Fibroblast of skin of back (primary cell): ENCODE measurements at regions not wholly inside any gene's neighbourhood (a gene's known extent, or its start where the extent isn't known, plus 50 kb on each side); places are given as distances from the start of the nearest gene placed in this dataset.

ENCODE experiments used
- DNase-seq: peaks from one replicate; pipeline ENCODE4 v3.0.0-alpha.2; 2013

DNA sequence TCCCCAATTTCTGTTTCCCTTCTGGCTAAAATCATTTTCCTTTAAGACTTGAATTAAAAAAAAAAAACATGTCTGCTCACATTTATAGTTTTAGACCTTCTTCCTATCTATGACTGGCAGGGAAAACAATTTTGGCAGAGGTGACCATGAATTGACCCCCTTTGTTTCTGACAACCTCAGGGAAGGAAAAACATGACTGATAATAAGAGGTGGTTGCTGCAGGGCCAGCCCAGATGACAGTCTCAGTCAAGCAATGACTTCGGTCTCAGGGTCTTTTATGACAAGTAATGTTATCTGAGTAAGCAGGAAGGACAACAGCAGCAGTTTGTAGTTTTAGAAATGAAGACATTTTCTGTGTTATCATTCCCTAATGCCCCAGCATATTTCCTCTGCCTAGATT, 430.9 kb downstream of the LRIG3 start:
- DNase-seq: no peak

DNA sequence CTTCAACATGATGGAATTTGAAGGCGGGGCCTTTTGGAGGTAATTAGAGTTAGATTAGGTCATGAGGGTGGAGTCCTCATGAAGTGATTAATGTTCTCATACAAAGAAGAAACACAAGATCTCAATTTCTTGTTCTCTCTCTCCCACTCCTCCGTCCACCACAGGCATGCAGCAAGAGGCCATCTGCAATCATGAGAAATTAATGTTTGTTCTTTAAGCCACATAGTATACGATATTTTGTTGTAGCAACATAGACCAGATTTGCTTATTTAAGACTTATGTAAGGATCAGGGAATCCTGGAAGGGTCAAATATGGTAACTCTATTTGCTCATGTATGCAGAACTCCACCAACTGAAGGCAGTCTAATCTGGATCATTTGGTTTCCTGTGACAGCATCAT, 429.0 kb downstream of the LRIG3 start:
- DNase-seq: peak; percentile 63

DNA sequence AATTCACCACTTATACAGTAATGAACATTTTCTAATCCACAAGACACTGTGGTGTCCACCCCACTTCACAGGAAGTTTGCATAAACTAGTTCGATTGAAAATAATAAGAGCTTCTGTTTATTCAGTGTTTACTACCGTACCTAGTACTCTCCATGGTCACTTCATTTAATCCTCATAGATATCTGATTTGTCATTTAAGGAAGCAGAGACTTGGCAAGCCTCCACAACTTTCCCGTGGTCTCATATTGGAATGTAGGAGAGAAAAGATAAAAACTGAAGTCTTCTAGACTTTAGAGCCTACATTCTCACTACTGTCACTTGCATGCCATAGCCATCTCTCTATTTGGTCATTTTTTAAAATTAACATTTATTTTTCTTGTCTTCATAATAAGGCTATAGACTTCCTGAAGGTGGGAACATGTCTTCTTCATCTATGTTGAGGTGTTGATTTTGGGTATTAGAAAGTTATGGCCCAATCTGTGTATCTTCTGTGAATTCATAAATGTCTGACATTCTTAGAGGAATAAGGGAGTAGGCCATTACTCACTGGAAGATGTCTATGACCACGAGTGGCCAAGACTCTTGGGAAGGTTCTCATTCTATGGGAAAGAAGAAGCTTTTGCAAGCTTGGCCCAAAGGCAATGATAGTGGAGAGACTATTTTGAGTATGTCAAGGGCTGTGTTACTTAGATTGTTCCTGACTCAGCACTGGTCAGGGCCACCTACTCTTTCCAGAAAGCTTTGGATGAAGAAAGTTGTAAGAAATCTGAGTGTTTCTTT, 423.7 kb downstream of the LRIG3 start:
- DNase-seq: peak; percentile 78

DNA sequence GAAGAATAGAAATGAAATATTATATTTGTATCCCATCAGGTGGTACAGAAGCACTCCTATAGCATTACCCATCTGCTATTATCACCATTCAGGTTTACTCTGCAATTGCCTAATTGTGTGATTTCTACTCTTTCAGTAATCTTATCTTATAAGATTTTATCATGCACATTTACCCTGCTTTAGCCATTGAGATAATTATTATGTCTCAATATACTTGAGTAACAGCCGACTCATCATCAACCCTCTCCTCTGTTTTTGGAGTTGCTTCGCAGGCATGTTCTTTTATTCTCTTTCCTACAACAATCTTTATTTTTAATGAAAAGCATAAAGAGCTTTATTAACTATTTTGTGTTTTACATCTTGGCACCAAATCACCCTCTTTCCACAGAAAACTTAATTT, 419.9 kb downstream of the LRIG3 start:
- DNase-seq: no peak

DNA sequence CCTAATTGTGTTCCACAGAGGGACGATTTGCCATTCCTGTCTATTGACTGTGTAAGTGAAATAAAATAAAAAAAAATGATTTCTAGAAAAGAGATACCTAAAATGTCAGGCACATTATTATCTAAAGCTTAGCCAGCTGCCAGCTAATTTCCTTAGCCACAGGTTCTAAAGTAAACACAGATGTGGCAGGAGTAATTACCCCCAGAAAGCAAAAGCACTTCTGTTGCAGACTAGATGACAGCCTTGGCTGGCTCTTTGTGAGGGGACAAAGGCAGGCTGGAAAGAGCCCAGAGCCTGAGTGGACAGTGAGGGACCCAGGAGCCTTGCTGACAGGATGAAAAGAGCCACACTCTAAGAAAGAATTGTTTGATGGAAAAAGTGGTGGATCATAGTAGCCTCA, 418.1 kb downstream of the LRIG3 start:
- DNase-seq: peak; percentile 30

DNA sequence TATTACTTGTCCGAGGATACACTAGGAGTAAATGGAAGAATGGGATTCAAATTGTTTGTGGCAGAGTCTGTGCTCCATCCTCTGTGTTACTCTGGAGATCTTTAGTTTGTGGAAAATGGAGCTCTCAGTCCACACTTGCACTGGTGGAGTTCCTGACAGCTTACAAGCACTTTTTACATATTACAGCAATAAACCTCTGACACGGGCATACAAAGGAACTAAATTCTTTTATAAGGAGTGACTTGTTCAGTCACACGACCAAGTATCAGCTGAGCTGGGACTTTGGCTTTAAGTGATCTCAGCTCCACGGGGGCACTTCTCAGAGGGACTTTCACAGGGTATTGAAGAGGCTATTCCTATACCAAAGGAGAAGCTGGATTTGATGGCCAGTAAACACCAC, 417.5 kb downstream of the LRIG3 start:
- peak; percentile 26 for DNase-seq

DNA sequence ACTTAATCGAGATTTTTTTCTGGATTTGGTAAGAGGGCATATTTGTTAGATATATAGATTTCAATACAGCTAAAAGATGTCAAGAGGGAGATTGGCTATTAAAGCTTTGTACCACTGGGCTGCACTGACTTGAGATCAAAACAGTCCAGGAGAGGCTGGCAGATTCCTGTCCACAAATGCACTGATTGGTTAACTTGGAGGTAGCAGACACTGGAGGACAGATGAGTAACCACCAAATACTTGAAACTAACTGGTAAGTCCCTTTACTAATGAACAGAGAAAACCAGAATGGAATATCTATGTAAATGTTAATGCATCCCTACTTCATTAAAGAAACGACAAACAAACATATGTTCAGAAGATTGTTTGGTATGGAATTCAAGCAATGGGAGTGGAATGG, 416.6 kb downstream of the LRIG3 start:
- peak; percentile 23 for DNase-seq

DNA sequence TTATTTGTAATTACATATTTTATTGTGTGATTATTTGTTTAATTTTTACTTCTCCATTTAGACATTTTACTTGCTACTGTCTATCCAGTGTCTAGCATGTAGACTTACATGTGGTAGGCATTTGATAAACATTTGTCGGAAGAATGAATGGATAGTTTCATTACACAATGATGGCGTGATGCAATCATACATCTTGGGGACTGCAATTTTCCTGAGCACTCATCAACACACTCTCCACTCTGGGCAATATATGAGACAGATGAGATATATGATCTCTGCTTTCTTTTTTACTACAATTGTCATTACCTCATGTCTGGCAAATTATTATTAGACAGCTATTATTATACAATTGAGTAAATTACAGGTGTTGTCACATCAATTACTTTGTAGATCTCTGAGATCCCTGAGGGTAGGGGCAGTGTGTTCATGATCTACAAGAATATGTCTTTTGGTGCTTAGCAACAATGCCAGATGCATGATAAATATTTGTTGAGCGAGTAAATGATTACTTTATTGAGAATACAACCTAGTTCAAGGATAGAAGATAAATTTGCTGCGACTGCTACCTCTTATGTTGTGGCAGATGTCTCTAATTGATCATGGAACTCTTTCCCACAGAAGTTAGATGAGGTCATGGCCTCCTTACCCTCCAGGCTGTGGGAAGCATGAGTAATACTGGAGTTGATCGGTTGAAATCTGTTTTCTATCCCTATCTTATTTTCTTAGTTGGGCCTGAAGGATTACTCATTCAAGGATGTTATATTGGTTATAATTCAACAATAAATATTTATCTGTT, 416.0 kb downstream of the LRIG3 start:
- DNase-seq: peak; percentile 74

DNA sequence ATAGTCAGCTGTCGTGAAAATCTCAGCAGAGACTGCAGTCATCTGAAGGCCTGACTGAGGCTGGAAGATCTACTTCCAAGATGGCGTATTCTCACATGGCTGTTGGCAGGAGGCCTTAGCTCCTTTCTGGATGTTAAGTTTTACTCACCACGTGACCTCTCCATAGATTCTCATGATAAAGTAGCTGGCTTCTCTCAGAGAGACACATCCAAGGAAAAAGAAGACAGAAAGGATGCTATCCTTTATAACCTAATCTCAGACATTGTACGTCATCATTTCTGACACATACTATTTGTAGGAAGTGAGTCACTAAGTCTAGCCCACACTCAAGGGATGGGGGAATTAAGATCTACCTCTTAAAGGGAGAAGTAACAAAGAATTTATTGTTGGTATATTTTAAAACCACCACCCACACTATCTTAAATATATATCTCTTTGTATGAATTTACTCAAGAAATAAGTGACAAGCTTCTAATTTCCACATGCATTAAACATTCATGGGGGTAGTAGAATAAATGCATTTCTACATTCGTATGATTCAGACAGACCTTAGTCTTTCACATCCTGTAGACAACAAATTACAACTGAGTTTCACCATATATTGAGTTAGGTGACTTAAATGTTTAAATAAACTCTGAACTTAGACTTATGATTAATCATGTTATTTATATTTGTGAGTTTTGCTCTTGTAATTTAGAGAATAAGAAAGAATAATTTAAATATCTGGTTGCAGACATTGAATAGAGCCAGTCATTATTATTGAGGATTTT, 411.0 kb downstream of the LRIG3 start:
- peak; percentile 83 for DNase-seq

DNA sequence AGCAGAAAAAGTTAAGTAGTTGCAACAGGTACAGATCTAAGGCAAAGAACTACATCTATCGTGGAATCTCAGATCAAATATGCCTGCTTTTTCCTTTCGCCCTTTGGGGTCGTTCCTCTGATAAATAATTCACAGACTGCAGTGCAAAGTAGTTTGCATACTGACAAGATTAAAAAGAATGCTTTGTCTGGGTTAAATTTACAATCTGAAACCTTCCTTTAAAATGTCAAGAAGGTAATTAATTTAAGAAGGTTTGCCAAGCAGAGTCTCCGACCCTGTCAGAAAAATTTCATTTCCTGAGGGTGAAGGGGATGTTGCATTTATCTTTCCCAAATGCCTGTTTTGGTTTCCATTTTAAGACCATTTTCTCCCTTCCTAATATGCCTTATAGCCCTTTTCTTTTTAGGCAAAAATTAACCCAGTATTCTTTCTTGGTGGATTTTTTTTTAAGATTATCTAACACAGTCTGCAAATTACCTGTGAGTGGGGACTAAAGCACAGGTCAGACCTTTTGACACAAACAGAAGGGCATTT, 406.9 kb downstream of the LRIG3 start:
- no peak for DNase-seq

DNA sequence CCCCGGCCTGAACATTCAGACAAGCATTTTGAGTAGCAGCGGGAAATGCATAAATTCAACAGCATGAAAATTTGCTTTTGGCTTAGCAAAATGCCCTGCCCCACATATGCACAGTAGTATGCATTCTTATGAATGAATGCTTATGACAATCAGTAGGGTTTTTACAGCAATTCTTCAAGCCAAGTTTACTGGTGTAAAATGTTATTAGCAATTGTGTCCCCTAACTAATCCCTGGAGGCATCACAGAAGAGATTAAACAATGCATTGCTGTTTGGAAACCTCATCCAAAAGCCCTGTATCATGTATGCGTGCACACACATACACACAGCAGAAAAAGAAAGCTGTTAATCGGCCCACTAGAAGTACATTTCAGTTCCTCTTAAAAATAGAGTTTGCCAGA, 406.5 kb downstream of the LRIG3 start:
- no peak for DNase-seq

DNA sequence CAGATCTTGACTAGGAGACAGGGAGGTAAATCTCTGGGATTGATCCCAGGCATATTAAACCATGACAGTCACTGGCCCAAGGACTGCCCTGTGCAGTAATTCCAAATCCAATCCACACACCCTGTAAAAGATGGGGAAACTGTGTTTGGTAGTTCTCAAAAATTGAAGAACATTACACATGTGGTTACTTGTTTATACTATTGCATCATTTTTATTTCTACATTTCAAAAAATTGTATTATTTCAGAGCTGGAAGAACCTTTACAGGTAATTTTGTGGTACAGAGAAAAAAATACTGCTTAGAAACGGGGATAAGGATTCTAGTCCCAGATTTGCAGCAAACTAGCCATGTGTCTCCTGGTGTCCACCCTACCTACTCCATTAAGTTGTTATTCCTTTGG, 400.5 kb downstream of the LRIG3 start:
- DNase-seq: no peak

DNA sequence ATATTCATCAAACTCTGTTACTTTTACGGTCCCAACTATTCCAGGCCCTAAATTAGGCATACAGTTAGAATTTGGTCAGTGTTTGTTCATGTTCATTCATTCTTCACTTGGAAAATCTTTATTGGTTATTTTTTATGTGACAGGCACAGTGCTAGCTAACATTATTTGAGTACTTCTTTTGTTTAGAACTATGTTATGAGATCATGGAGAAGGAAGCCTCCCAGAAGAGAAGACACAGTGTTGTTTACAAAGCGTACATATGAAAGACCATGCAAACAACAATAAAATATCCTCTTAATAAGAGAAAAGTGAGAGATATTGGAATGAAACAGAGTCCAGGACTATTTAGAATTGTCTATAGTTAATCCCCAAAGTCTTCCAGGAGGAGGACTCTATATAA, 399.2 kb downstream of the LRIG3 start:
- DNase-seq: no peak

DNA sequence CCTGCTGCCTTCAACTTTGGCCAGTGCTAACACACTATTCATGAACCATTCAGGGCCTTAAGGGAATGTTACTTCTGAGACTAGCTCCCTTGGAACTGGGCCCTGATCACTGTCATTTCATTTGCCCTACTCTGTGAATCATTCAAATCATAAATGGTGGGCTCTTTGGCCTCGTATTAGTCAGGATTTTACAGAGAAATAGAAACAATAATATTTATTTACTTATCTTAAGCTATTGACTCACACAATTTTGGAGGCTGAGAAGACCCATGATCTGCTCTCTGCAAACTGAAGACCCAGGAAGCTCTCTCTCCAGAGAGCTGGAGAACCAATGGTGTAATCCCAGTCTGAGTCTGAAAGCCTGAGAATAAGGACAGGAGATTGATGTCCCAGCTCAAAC, 398.5 kb downstream of the LRIG3 start:
- DNase-seq: peak; percentile 40

DNA sequence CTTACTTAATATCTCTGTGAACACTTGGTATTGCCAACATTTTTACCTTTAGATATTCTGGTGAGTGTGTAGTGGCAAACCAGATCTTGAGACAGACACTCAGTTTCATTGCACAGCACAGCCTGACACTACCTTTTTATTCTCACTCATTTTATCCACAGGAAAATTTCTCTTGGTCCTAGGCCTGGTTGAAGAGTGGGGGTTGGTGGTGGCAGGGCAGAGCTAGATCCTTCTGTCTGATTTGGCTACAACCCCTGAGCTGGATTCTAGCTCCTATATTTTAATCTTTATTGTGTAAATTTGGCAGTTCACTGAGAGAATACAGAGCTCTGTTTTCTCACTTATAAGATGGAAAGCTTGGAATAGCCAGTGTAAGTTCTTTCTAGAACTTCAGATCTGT, 396.9 kb downstream of the LRIG3 start:
- no peak for DNase-seq

DNA sequence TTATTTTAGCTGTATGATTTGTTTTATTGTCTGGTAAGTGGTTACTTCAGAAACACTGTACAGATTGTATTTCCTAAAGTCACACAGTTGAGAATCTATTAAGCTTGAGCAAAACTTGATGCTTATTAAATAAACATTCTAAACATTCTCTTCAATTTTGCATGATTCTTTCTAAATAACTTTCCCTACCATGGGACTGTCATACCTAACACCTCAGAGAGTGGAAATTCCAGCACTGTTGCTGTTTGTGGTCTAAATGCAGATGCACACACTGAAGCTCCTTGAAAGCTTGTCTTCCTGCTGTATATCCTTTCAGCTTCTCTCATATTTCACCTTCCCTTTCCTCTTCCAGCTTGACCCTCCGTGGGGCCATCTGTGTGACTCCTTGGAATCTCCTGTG, 392.0 kb downstream of the LRIG3 start:
- peak; percentile 81 for DNase-seq

DNA sequence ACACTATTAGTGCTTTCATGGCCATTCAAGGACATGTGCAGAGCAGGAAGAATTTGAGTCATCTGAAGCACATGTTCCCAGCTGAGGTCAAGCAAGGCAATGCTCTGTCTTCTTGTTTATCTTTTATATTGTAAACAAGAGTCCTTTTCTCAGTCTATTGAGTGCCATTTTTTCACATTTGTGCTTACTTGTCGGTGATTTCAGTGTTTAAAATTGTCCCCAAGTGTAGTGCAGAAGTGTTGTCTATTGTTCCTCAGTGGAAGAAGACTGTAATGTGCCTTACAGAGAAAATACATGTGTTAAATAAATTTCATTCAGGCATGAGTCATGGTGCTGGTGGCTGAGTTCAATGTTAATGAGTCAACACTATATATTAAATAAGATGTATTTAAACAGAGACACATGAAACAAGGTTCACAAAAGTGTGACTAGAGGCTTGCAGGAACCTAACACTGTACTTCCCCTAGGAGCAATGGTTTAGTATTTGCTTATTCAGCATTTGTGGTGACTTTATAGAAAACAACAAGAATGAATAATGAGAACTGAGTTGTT, 391.1 kb downstream of the LRIG3 start:
- peak; percentile 85 for DNase-seq

DNA sequence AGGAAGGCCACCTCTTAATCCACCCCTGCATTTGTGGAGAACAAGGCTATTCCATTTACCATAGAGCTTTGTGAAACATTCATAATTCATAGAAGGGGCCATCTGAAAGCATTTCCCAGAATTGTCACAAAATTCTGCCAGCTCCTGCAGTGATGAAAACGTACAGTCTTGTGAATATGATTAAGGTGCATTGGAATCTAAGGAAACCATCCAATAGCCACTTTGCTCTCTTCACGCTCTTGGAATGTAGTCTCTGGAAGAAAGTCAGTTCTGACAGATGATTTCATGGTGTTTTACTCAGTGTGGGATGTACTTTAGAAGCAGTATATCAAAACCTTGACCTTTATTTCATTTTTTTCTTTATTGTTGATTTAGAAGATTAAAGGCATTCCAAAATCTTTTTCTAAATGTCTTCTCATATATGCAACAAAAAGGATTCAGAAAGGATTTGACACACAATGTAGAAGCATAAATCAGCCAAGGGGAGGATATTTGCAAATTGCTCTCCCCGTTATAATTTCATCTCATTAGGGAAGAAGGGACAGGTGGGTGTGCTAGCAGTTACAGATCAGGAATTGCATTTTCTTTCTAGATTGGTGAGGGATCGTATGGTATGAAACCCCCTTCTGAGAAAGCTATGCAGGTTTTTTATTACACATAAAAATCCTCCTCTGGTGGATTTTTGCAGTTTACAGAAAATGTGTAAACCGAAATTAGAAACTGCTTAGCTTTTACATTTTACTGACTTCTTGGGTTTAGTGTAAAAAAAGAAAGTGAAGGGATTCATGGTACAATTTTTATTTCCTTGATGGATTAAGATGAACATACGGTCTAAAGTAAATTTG, 390.2 kb downstream of the LRIG3 start:
- peak; percentile 98 for DNase-seq

DNA sequence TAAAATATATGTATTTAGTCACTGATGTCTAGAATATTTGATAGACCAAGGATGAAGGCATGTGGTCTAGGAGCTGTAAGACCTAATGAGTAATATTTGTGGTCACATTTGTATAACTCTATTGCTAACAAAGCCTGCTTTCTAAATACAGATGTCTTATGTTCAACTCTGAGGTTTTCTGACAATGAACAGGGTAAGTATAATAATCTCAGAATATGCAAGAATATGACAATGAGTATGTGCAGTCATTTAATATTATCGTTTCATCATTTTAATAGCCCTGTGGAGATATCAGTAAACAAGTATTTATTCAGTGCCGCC, 389.6 kb downstream of the LRIG3 start:
- peak; percentile 80 for DNase-seq

DNA sequence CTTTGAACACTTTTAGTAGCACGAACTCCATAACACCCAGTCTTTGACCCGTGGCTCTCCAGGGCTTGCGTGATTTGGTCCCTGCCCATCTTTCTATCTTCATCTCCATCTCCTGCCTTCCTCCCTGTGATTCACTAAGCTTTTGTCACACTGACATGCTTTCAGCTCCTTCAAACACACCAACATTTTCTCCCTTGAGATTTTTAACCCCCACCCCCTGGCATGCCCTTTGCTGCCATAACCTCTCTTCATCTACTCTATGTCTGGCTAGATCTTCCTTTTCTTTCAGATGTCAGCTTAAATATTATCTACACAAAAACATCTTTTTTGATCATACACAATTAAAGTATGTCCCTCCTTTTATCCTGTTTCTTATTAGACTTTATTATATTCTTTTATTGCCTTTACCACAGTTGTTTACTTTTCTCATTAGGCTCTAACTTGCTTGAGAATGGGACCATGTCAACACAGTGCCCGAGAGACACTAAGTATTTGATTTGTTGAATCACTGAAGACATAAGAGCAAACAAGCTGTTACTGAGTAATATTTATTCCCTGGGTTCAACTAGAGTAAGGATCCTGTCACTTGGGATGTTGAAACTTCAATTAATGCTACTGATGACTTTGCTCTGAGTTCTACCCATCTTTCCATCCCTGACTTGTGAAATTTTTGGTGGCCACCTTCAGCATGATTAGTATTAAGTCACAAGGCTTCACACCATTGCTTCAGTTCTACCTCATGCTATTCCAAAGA, 387.3 kb downstream of the LRIG3 start:
- DNase-seq: no peak

DNA sequence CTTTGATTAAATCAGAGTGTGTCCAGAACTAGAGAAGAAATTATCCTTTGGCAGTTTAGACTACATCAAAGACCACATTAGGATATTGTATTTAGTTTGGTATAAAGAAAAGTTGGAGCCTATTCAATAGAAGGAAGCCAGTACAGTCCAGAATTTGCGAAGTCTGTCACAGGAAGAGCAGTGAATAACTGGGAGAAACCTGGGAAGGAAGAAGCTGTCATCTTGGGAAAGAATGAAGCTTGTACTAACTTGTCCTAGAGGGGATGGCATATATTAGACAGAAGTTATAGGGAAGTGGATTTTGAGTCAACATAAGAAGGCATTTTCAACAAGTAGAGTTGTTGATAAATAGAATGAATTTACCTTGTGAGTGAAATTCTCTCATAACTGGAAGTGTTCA, 386.7 kb downstream of the LRIG3 start:
- no peak for DNase-seq
